Heart right ventricle (tissue), 16 donors: ENCODE measurements at regions not wholly inside any gene's neighbourhood (a gene's known extent, or its start where the extent isn't known, plus 50 kb on each side); places are given as distances from the start of the nearest gene placed in this dataset.

Experiments
- ATAC-seq, 8 donors: fragments of 200-7000 bp; cut with Tn5 transposase; one replicate each; pipeline ENCODE4 v1.9.1; 2020; ENCODE audit warnings: mild to moderate bottlenecking in 8 of 8, moderate library complexity in 8 of 8, moderate number of reproducible peaks in 1 of 8
- DNase-seq, 2 donors: peaks; one replicate each; pipeline ENCODE4 v3.0.0-alpha.2; 2020
- H3K27ac ChIP-seq, 10 donors: fragments of 200-600 bp; sonication (generic) in 2 of 10; one replicate each; pipeline versions ENCODE4 v1.5.0 to v1.8.0; 2020 to 2022; ENCODE audit warnings: mild to moderate bottlenecking in 3 of 10
- H3K27me3 ChIP-seq, 7 donors: fragments of 200-600 bp; one replicate each; pipeline ENCODE4 v1.8.0; 2021 to 2022; ENCODE audit warnings: mild to moderate bottlenecking in 2 of 7
- H3K36me3 ChIP-seq, 9 donors: fragments of 200-600 bp; sonication (generic) in 1 of 9; one replicate each; pipeline versions ENCODE4 v1.5.0 to v1.8.0; 2020 to 2022; ENCODE audit warnings: mild to moderate bottlenecking in 2 of 9
- H3K4me1 ChIP-seq, 9 donors: fragments of 200-600 bp; sonication (generic) in 1 of 9; one replicate each; pipeline versions ENCODE4 v1.5.0 to v1.8.0; 2020 to 2022; ENCODE audit warnings: mild to moderate bottlenecking in 4 of 9
- H3K4me3 ChIP-seq, 10 donors: fragments of 200-600 bp; sonication (generic) in 2 of 10; one replicate each; pipeline versions ENCODE4 v1.5.0 to v1.8.0; 2020 to 2022; ENCODE audit warnings: mild to moderate bottlenecking in 7 of 10, moderate library complexity in 2 of 10
- H3K9me3 ChIP-seq, 11 donors: fragments of 200-600 bp in 10 of 11; sonication (generic) in 2 of 11; one replicate each; pipeline versions ENCODE4 v1.5.0 to v1.8.0; 2013 to 2022; ENCODE audit warnings: mild to moderate bottlenecking in 2 of 11, control low read depth in 1 of 11, moderate library complexity in 1 of 11
- CTCF ChIP-seq, 9 donors: fragments of 200-600 bp; sonication (generic) in 2 of 9; IDR thresholded peaks; one replicate each; pipeline versions ENCODE4 v1.5.0 to v1.8.0; 2021 to 2022; ENCODE audit warnings: antibody characterized with exemption in 9 of 9, mild to moderate bottlenecking in 5 of 9, moderate library complexity in 1 of 9
- WGBS, 2 donors: extraction: QIAGEN DNeasy Blood & Tissue Kit; methylation state at CpG; one replicate each; pipeline ENCODE4 v1.1.7; 2013; ENCODE audit warnings: inconsistent platforms in 1 of 2; 5-methylcytosine and 5-hydroxymethylcytosine counted together
- intact Hi-C, 10 donors: fragments of 100-400 bp; cut with DNase I; formaldehyde crosslinking; loops; one replicate each; pipeline versions ENCODE4 v1.11.1 to v1.14.2; 2022
- donor health status: Arrhythmogenic right ventricular cardiomyopathy.
- donor health status: ischemic (EF 13 %, LVEDD 7.1; RV severe dilation, severe dysfunction).
- donor health status: healthy with polysubstance abuse.
- donor health status: DM: no; HTN: yes; CAD: no.
- donor health status: DM: no; HTN: no; CAD: no.
- donor health status: ischemic (EF 25% LVEDD 6.9; RV normal size, moderate dysfunction).
- donor health status: ischemic (EF 25% LVEDD 5.7; RV mildly dilated, moderate dysfunction).
- donor health status: healthy.
- donor health status: DM: yes; HTN: yes; CAD: no.
- donor health status: Ischemic cardiomyopathy.
- donor health status: ischemic (EF 35%, LVEDD 5.7; RV mildly dilated, moderate dysfunction).
- donor health status: nonischemic (EF 11% LVEDD 7.7; RV severe dilation, severe dysfunction).
- donor health status: DM: yes; HTN: yes; CAD: no.
- donor health status: PGD.
- donor health status: ischemic (EF 29% LVEDD 5.4; RV normal size, mild dysfunction).
- donor health status: nonischemic (EF 23%, LVEDD 6.1; RV moderate dilation, normal function).

- Histone ChIP-seq H3K9me3 (peaks cover 0 to 14% (median 0%) of the 10 kb centered on the region in 11 donors), H3K36me3 (no peaks in the 10 kb centered on the region), H3K27ac (no peak overlapping the region), H3K4me1 (no peaks in the 10 kb centered on the region), H3K4me3 (no peak overlapping the region), H3K27me3 (peaks cover 0 to 11% (median 3%) of the 10 kb centered on the region in 7 donors)
- intact Hi-C loops, result no loop called here
- 57 to 65% methylated on average over 7 of the region's 7 CpGs for WGBS, 2 donors
- DNase-seq (no peak), ATAC-seq (no peak)
- no peak for TF ChIP-seq CTCF (IDR thresholded peaks at IDR 0.05)
Measured at GRCh38 chr6:168201383-168201782, 118.2 kb downstream of the DACT2 start.

- DNase-seq, result no peak
- no peak overlapping the region for H3K4me3 ChIP-seq
- TF ChIP-seq CTCF (IDR thresholded peaks at IDR 0.05), result no peak
- 89 to 91% methylated on average over 8 of the region's 8 CpGs for WGBS, 2 donors
- intact Hi-C loops, result no loop called here
- H3K9me3 ChIP-seq, result peaks cover 0 to 14% (median 0%) of the 10 kb centered on the region in 11 donors
- H3K36me3 ChIP-seq, result no peaks in the 10 kb centered on the region
- no peaks in the 10 kb centered on the region for H3K4me1 ChIP-seq
- H3K27ac ChIP-seq, result no peak overlapping the region
- no peak for ATAC-seq
- peaks cover 0 to 15% (median 3%) of the 10 kb centered on the region in 7 donors for H3K27me3 ChIP-seq
Measured at GRCh38 chr6:168200571-168201134, 118.9 kb downstream of the DACT2 start.

- intact Hi-C loops, result no loop called here
- WGBS, 2 donors, result 80 to 81% methylated on average over 21 of the region's 21 CpGs
Measured at GRCh38 chr6:168198302-168199180, 119.5 kb upstream of the FRMD1 start.

More at GRCh38 chr6:168198302-168199180, 119.5 kb upstream of the FRMD1 start:
- no peak for TF ChIP-seq CTCF (IDR thresholded peaks at IDR 0.05)
- Histone ChIP-seq H3K27me3 (peaks cover 0 to 36% (median 12%) of the 10 kb centered on the region in 7 donors), H3K4me3 (no peak overlapping the region), H3K4me1 (no peaks in the 10 kb centered on the region), H3K9me3 (no peaks in the 10 kb centered on the region), H3K36me3 (no peaks in the 10 kb centered on the region), H3K27ac (no peak overlapping the region)
- DNase-seq (no peak), ATAC-seq (no peak)
